K562 (cell line): ENCODE measurements at regions not wholly inside any gene's neighbourhood (a gene's known extent, or its start where the extent isn't known, plus 50 kb on each side); places are given as distances from the start of the nearest gene placed in this dataset.
A peak's percentile ranks its signal among the peaks of the same experiment; 100 is the strongest.

Source experiments
- ATAC-seq: fragments of 200-7000 bp; cut with Tn5 transposase; 3 replicates; pipeline ENCODE4 v1.9.1; 2020; ENCODE audit warnings: moderate library complexity
- BruUV-seq: library from RNA; stranded (reverse); fragments of 400-500 nt; replicated peaks from 2 replicates; lab custom pipeline; 2021; lab: Mats Ljungman, UMichigan
- CTCF ChIA-PET: fragments of 300-600 bp; formaldehyde crosslinking; extraction: SDS; loops from one replicate; lab custom pipeline; 2021; ENCODE audit warnings: low intra/inter-chr PET ratio; lab: Yijun Ruan, JAX
- POLR2A ChIA-PET: fragments of 300-600, 350-650 bp; sonication (Branson Sonifier 250); formaldehyde crosslinking; extraction: SDS; loops from one replicate; lab custom pipeline; 2021; ENCODE audit warnings: antibody characterized with exemption, inconsistent platforms; lab: Yijun Ruan, JAX
- DNase-seq, 4 experiments: peaks; one replicate each; pipeline versions ENCODE4 v3.0.0 to v3.0.0-alpha.2; 2011 to 2018; ENCODE audit warnings: low spot score in 3 of 4, mixed read lengths in 3 of 4; ENCODE audit errors: extremely low read depth in 1 of 4
- FAIRE-seq: peaks from 2 replicates; lab custom pipeline; 2011; peaks lifted over from hg19 to GRCh38; lab: Jason Lieb, UNC
- H2AFZ ChIP-seq: 2 replicates; pipeline ENCODE4 v1.6.0; 2011; ENCODE audit warnings: low read depth, low read length, control low read depth, inconsistent platforms
- H3K27ac ChIP-seq: fragments of 200-600 bp; 3 replicates; pipeline ENCODE4 v1.8.0; 2011; ENCODE audit warnings: low read depth, mild to moderate bottlenecking, control low read depth, inconsistent platforms, low read length, moderate library complexity, mixed read lengths; ENCODE audit errors: extremely low read depth
- H3K27me3 ChIP-seq, 2 experiments: fragments of 300-600 bp in 1 of 2; 2 replicates in 1 of 2; 3 replicates in 1 of 2; pipeline versions ENCODE4 v1.6.0 to v1.8.0; 2011; ENCODE audit warnings: inconsistent platforms in 2 of 2, low read length in 2 of 2, mild to moderate bottlenecking in 1 of 2, mixed read lengths in 1 of 2, moderate library complexity in 1 of 2; ENCODE audit not compliant: control insufficient read depth in 2 of 2, insufficient read depth in 2 of 2
- H3K36me3 ChIP-seq: fragments of 300-600 bp; 3 replicates; pipeline ENCODE4 v1.8.0; 2011; ENCODE audit warnings: mild to moderate bottlenecking, low read length, inconsistent platforms; ENCODE audit not compliant: control insufficient read depth, insufficient read depth
- H3K4me1 ChIP-seq, 2 experiments: fragments of 200-600 bp in 1 of 2; replicated peaks in 1 of 2; 2 replicates in 1 of 2; 3 replicates in 1 of 2; pipeline versions ENCODE4 v1.5.1 to v1.8.0; 2011; ENCODE audit warnings: inconsistent platforms in 2 of 2, low read length in 2 of 2, mild to moderate bottlenecking in 1 of 2, mixed read lengths in 1 of 2, moderate library complexity in 1 of 2; ENCODE audit not compliant: control insufficient read depth in 2 of 2, insufficient read depth in 2 of 2
- H3K4me2 ChIP-seq: 2 replicates; pipeline ENCODE4 v1.6.1; 2011; ENCODE audit warnings: low read length, control low read depth, inconsistent platforms, mixed read lengths; ENCODE audit not compliant: insufficient read depth
- H3K4me3 ChIP-seq: fragments of 200-600 bp; sonication (generic), shearing (Covaris generic); 2 replicates; pipeline ENCODE4 v1.5.1; 2016; ENCODE audit warnings: control low read depth, inconsistent platforms
- H3K79me2 ChIP-seq: fragments of 200-600 bp; 3 replicates; pipeline ENCODE4 v1.8.0; 2011; ENCODE audit warnings: low read length, inconsistent platforms; ENCODE audit not compliant: control insufficient read depth, insufficient read depth
- H3K9ac ChIP-seq, 2 experiments: 2 replicates each; pipeline versions ENCODE4 v1.6.0 to v1.6.1; 2011; ENCODE audit warnings: low read depth in 2 of 2, low read length in 2 of 2, control low read depth in 1 of 2, inconsistent platforms in 1 of 2, mild to moderate bottlenecking in 1 of 2, mixed read lengths in 1 of 2; ENCODE audit not compliant: insufficient read depth in 1 of 2
- H3K9me1 ChIP-seq: one replicate; pipeline ENCODE4 v1.6.0; 2011; ENCODE audit warnings: inconsistent platforms, mild to moderate bottlenecking, low read length, moderate library complexity; ENCODE audit not compliant: control insufficient read depth, insufficient read depth
- H3K9me3 ChIP-seq: replicated peaks from 2 replicates; pipeline ENCODE4 v1.5.1; 2011; ENCODE audit warnings: low read depth, low read length, inconsistent platforms; ENCODE audit not compliant: control insufficient read depth, insufficient read depth
- H4K20me1 ChIP-seq: replicated peaks from 2 replicates; pipeline ENCODE4 v1.6.1; 2011; ENCODE audit warnings: low read length, inconsistent platforms, mixed read lengths; ENCODE audit not compliant: control insufficient read depth, insufficient read depth
- ZBTB11 ChIP-seq, 3 experiments: fragments of 200-800 bp in 1 of 3; fragments of 250-450 bp in 1 of 3; fragments of 450-650 bp in 1 of 3; sonication (Bioruptor Pico) in 1 of 3; sonication (Bioruptor generic) in 1 of 3; formaldehyde crosslinking in 1 of 3; IDR thresholded peaks; 2 replicates each; pipeline versions ENCODE4 v1.6.1 to v1.8.0; 2016 to 2022; ENCODE audit warnings: mild to moderate bottlenecking in 2 of 3, missing genetic modification characterization in 2 of 3, missing compliant biosample characterization in 1 of 3, moderate library complexity in 1 of 3
- ZNF277 ChIP-seq: fragments of 250-450 bp; sonication (Bioruptor Pico); IDR thresholded peaks from 2 replicates; pipeline ENCODE4 v1.8.0; 2022; ENCODE audit warnings: inconsistent platforms, mild to moderate bottlenecking, moderate library complexity, borderline replicate concordance
- WGBS: fragments of 100-300 bp; shearing (Covaris generic); methylation state at CpG from one replicate; pipeline ENCODE4 v1.1.6; 2016; ENCODE audit warnings: low coverage, mixed read lengths; ENCODE audit not compliant: insufficient coverage; ENCODE audit errors: missing lambda C conversion rate; 5-methylcytosine and 5-hydroxymethylcytosine counted together
- in situ Hi-C: fragments of 300-500 bp; cut with MboI; formaldehyde crosslinking; loops from 4 replicates; pipeline ENCODE4 v1.15.0; 2018; ENCODE audit warnings: inconsistent platforms, mixed read lengths
- intact Hi-C: fragments of 100-400 bp; cut with micrococcal nuclease; formaldehyde crosslinking; loops from 2 replicates; pipeline ENCODE4 v1.14.2; 2022

- 11% methylated on average over 3 of the region's 3 CpGs for WGBS
- BruUV-seq = no TSS peak
- Histone ChIP-seq H3K4me1 (no peaks in the 10 kb centered on the region), H3K4me3 (no peak overlapping the region), H2AFZ (no peak overlapping the region), H3K79me2 (no peaks in the 10 kb centered on the region), H3K4me2 (no peak overlapping the region), H3K36me3 (no peaks in the 10 kb centered on the region), H4K20me1 (no peaks in the 10 kb centered on the region), H3K27ac (no peak overlapping the region), H3K27me3 (no peaks in the 10 kb centered on the region), H3K9me1 (no peaks in the 10 kb centered on the region), H3K9ac (no peak overlapping the region), H3K9me3 (no peaks in the 10 kb centered on the region; the same call in 1 of the 2 replicates)
- ATAC-seq (no peak), FAIRE-seq (no peak), DNase-seq (no peak)
- intact Hi-C loops = no loop called here
- ChIA-PET CTCF (no interaction called here), POLR2A (no interaction called here)
- in situ Hi-C loops = no loop called here
- TF ChIP-seq ZBTB11 (CRISPR knock-in tag; IDR thresholded peaks at IDR 0.05) (peak in 1 of 3 experiments; percentile 75; a peak in 2 of 6 replicates), ZNF277 (CRISPR knock-in tag) (no peak)
These were observed 399.9 kb downstream of the DOK5 start for GRCh38 chr20:54875307-54875706.
